Gastrocnemius medialis (tissue), 4 donors: ENCODE measurements at regions not wholly inside any gene's neighbourhood (a gene's known extent, or its start where the extent isn't known, plus 50 kb on each side); places are given as distances from the start of the nearest gene placed in this dataset.

Experiments
- ATAC-seq, 2 donors: fragments of 150-250 bp; one replicate each; pipeline ENCODE4 v1.9.1; 2016
- DNase-seq, 2 donors: peaks; one replicate each; pipeline ENCODE4 v3.0.0-alpha.2; 2019
- H3K27ac ChIP-seq, 4 donors: fragments of 200-600 bp; sonication (generic); 1 replicate in 1 of 4; 2 replicates in 3 of 4; pipeline ENCODE4 v1.5.1; 2016 to 2018; ENCODE audit warnings: mild to moderate bottlenecking in 2 of 4, moderate library complexity in 1 of 4
- H3K27me3 ChIP-seq, 3 donors: fragments of 200-600 bp; sonication (generic) in 2 of 3; 1 replicate in 1 of 3; 2 replicates in 2 of 3; pipeline versions ENCODE4 v1.5.1 to v1.6.0; 2016 to 2019; ENCODE audit warnings: mild to moderate bottlenecking in 1 of 3, moderate library complexity in 1 of 3
- H3K36me3 ChIP-seq, 2 donors: fragments of 200-600 bp; sonication (generic) in 1 of 2; one replicate each; pipeline ENCODE4 v1.5.1; 2017 to 2018
- H3K4me1 ChIP-seq, 2 donors: fragments of 200-600 bp; sonication (generic) in 1 of 2; one replicate each; pipeline ENCODE4 v1.5.1; 2016 to 2017; ENCODE audit warnings: mild to moderate bottlenecking in 2 of 2
- H3K4me3 ChIP-seq, 4 donors: fragments of 200-600 bp; sonication (generic) in 3 of 4; 1 replicate in 1 of 4; 2 replicates in 3 of 4; pipeline ENCODE4 v1.5.1; 2016 to 2019; ENCODE audit warnings: mild to moderate bottlenecking in 2 of 4
- H3K9me3 ChIP-seq, 3 donors: fragments of 200-600 bp; sonication (generic) in 2 of 3; 1 replicate in 1 of 3; 2 replicates in 2 of 3; pipeline ENCODE4 v1.5.1; 2016 to 2019
- CTCF ChIP-seq, 5 experiments: fragments of 450-650 bp in 3 of 5; fragments of 200-600 bp in 2 of 5; sonication (generic) in 2 of 5; IDR thresholded peaks in 4 of 5; conservative IDR thresholded peaks in 1 of 5; 1 replicate in 4 of 5; 2 replicates in 1 of 5; pipeline ENCODE4 v1.5.1; 2016 to 2019; ENCODE audit warnings: antibody characterized with exemption in 5 of 5, mild to moderate bottlenecking in 3 of 5, moderate library complexity in 3 of 5
- POLR2A ChIP-seq, 2 donors: fragments of 450-650 bp; IDR thresholded peaks; one replicate each; pipeline ENCODE4 v1.6.1; 2017; ENCODE audit warnings: antibody characterized with exemption in 2 of 2, mild to moderate bottlenecking in 2 of 2, moderate library complexity in 2 of 2
- in situ Hi-C, 4 donors: fragments of 200-750 bp; cut with MboI; loops; one replicate each; pipeline versions ENCODE4 v1.15.0 to v1.8.0; 2017; ENCODE audit warnings: low sequenced_read_pairs in 4 of 4
- intact Hi-C: fragments of 100-400 bp; cut with DNase I; formaldehyde crosslinking; loops from one replicate; pipeline ENCODE4 v1.15.1; 2023; ENCODE audit warnings: low total_unique reads

- intact Hi-C loops, result no loop called here
- Histone ChIP-seq H3K9me3 (no peaks in the 10 kb centered on the region), H3K36me3 (no peaks in the 10 kb centered on the region), H3K27me3 (peaks cover 0 to 5% (median 4%) of the 10 kb centered on the region in 3 donors), H3K4me3 (no peak overlapping the region), H3K27ac (no peak overlapping the region), H3K4me1 (no peaks in the 10 kb centered on the region)
- TF ChIP-seq POLR2A (IDR thresholded peaks at IDR 0.05) (no peak), CTCF (IDR thresholded peaks at IDR 0.05 in 4 of 5, conservative IDR thresholded peaks at IDR 0.05 in 1 of 5) (no peak)
- DNase-seq (no peak), ATAC-seq (no peak)
- in situ Hi-C loops, result no loop called here
Measured at GRCh38 chr6:111956098-111956497, 82.8 kb upstream of the FYN start.

- H3K27me3 ChIP-seq, result peaks cover 0 to 5% (median 4%) of the 10 kb centered on the region in 3 donors
- H3K27ac ChIP-seq, result no peak overlapping the region
- in situ Hi-C loops (no loop called here), intact Hi-C loops (no loop called here)
- no peaks in the 10 kb centered on the region for H3K9me3 ChIP-seq
- no peak overlapping the region for H3K4me3 ChIP-seq
- no peak for DNase-seq
- TF ChIP-seq POLR2A (IDR thresholded peaks at IDR 0.05), result no peak
- no peak for TF ChIP-seq CTCF (IDR thresholded peaks at IDR 0.05 in 4 of 5, conservative IDR thresholded peaks at IDR 0.05 in 1 of 5)
- ATAC-seq, result no peak
- H3K4me1 ChIP-seq, result no peaks in the 10 kb centered on the region
- no peaks in the 10 kb centered on the region for H3K36me3 ChIP-seq
Measured at GRCh38 chr6:111957623-111958315, 84.5 kb upstream of the FYN start.

GRCh38 chr6:111958534-111958933 is 85.3 kb upstream of the FYN start:
- ATAC-seq (no peak), DNase-seq (no peak)
- Histone ChIP-seq H3K27ac (no peak overlapping the region), H3K4me3 (no peak overlapping the region), H3K4me1 (no peaks in the 10 kb centered on the region), H3K9me3 (no peaks in the 10 kb centered on the region), H3K27me3 (peaks cover 0 to 4% (median 0%) of the 10 kb centered on the region in 3 donors), H3K36me3 (no peaks in the 10 kb centered on the region)
- in situ Hi-C loops, result no loop called here
- intact Hi-C loops, result no loop called here
- TF ChIP-seq CTCF (IDR thresholded peaks at IDR 0.05 in 4 of 5, conservative IDR thresholded peaks at IDR 0.05 in 1 of 5) (no peak), POLR2A (IDR thresholded peaks at IDR 0.05) (no peak)

GRCh38 chr6:111959766-111960165 is 86.5 kb upstream of the FYN start:
- in situ Hi-C loops, result no loop called here
- no peaks in the 10 kb centered on the region for H3K4me1 ChIP-seq
- no peak overlapping the region for H3K4me3 ChIP-seq
- no peaks in the 10 kb centered on the region for H3K9me3 ChIP-seq
- H3K27me3 ChIP-seq, result no peaks in the 10 kb centered on the region
- intact Hi-C loops, result no loop called here
- TF ChIP-seq CTCF (IDR thresholded peaks at IDR 0.05 in 4 of 5, conservative IDR thresholded peaks at IDR 0.05 in 1 of 5), result no peak
- no peak for TF ChIP-seq POLR2A (IDR thresholded peaks at IDR 0.05)
- H3K27ac ChIP-seq, result no peak overlapping the region
- DNase-seq (no peak), ATAC-seq (no peak)
- no peaks in the 10 kb centered on the region for H3K36me3 ChIP-seq

GRCh38 chr6:111967131-111967530 is 86.8 kb upstream of the CCN6 start:
- intact Hi-C loops (no loop called here), in situ Hi-C loops (no loop called here)
- Histone ChIP-seq H3K4me3 (no peak overlapping the region), H3K27ac (no peak overlapping the region), H3K4me1 (no peaks in the 10 kb centered on the region), H3K36me3 (no peaks in the 10 kb centered on the region), H3K9me3 (no peaks in the 10 kb centered on the region), H3K27me3 (no peaks in the 10 kb centered on the region)
- TF ChIP-seq POLR2A (IDR thresholded peaks at IDR 0.05), result no peak
- DNase-seq (no peak), ATAC-seq (no peak)
